IMR-90 (cell line): ENCODE measurements at regions not wholly inside any gene's neighbourhood (a gene's known extent, or its start where the extent isn't known, plus 50 kb on each side); places are given as distances from the start of the nearest gene placed in this dataset.

Experiments
- ATAC-seq: fragments of 200-7000 bp; cut with Tn5 transposase; 2 replicates; pipeline ENCODE4 v1.9.1; 2020; ENCODE audit warnings: low read depth, mild to moderate bottlenecking, moderate library complexity
- BruUV-seq: library from RNA; stranded (reverse); fragments of 400-500 nt; replicated peaks from 2 replicates; lab custom pipeline; 2021; lab: Mats Ljungman, UMichigan
- CTCF ChIA-PET: fragments of 300-600 bp; formaldehyde crosslinking; extraction: SDS; loops from one replicate; lab custom pipeline; 2021; ENCODE audit warnings: antibody characterized with exemption; lab: Yijun Ruan, JAX
- POLR2A ChIA-PET: fragments of 300-600 bp; sonication (Branson Sonifier 250); formaldehyde crosslinking; loops from one replicate; lab custom pipeline; 2022; ENCODE audit warnings: antibody characterized with exemption; ENCODE audit not compliant: unreplicated experiment; lab: Charles Lee
- DNase-seq: peaks from one replicate; pipeline ENCODE4 v3.0.0; 2013
- H2AFZ ChIP-seq: replicated peaks from 2 replicates; pipeline ENCODE3; 2013; ENCODE audit warnings: low read length, mild to moderate bottlenecking; ENCODE audit not compliant: poor library complexity
- H2AK5ac ChIP-seq: 2 replicates; pipeline ENCODE4 v1.6.1; 2013; ENCODE audit warnings: low read depth, low read length, inconsistent platforms
- H2AK9ac ChIP-seq: replicated peaks from 2 replicates; pipeline ENCODE3; 2013; ENCODE audit warnings: mild to moderate bottlenecking, low read depth, low read length, moderate library complexity; ENCODE audit not compliant: poor library complexity
- H2BK120ac ChIP-seq: 2 replicates; pipeline ENCODE4 v1.6.1; 2013; ENCODE audit warnings: low read depth, low read length, inconsistent platforms
- H2BK15ac ChIP-seq: 3 replicates; pipeline ENCODE4 v1.6.1; 2013; ENCODE audit warnings: low read depth, low read length, inconsistent platforms
- H2BK20ac ChIP-seq: 2 replicates; pipeline ENCODE4 v1.6.1; 2013; ENCODE audit warnings: low read depth, mild to moderate bottlenecking, inconsistent platforms, low read length, moderate library complexity
- H2BK5ac ChIP-seq: 2 replicates; pipeline ENCODE4 v1.6.1; 2013; ENCODE audit warnings: mild to moderate bottlenecking, low read depth, low read length, inconsistent platforms; ENCODE audit not compliant: poor library complexity, severe bottlenecking
- H3K14ac ChIP-seq: replicated peaks from 2 replicates; pipeline ENCODE4 v1.6.1; 2013; ENCODE audit warnings: low read depth, low read length, inconsistent platforms
- H3K18ac ChIP-seq: 2 replicates; pipeline ENCODE4 v1.6.1; 2013; ENCODE audit warnings: low read depth, low read length, control low read depth
- H3K23ac ChIP-seq: 2 replicates; pipeline ENCODE4 v1.6.1; 2013; ENCODE audit warnings: low read depth, low read length, inconsistent platforms
- H3K27ac ChIP-seq: 2 replicates; pipeline ENCODE4 v1.5.1; 2013; ENCODE audit warnings: mild to moderate bottlenecking, control low read depth, low read length; ENCODE audit not compliant: insufficient read depth
- H3K27me3 ChIP-seq: 2 replicates; pipeline ENCODE4 v1.6.1; 2013; ENCODE audit warnings: low read length; ENCODE audit not compliant: control insufficient read depth, insufficient read depth
- H3K36me3 ChIP-seq: 2 replicates; pipeline ENCODE4 v1.6.1; 2013; ENCODE audit warnings: low read length, mixed read lengths; ENCODE audit not compliant: control insufficient read depth, insufficient read depth
- H3K4ac ChIP-seq: 2 replicates; pipeline ENCODE4 v1.6.1; 2013; ENCODE audit warnings: low read depth, low read length, inconsistent platforms
- H3K4me1 ChIP-seq: 2 replicates; pipeline ENCODE4 v1.6.1; 2013; ENCODE audit warnings: low read length, mixed read lengths; ENCODE audit not compliant: control insufficient read depth, insufficient read depth
- H3K4me2 ChIP-seq: 2 replicates; pipeline ENCODE4 v1.6.1; 2013; ENCODE audit warnings: low read depth, mild to moderate bottlenecking, control low read depth, low read length, moderate library complexity
- H3K4me3 ChIP-seq: 2 replicates; pipeline ENCODE4 v1.5.1; 2013; ENCODE audit warnings: low read depth, mild to moderate bottlenecking, control low read depth, low read length, moderate library complexity; ENCODE audit not compliant: insufficient read depth
- H3K56ac ChIP-seq: 2 replicates; pipeline ENCODE4 v1.6.1; 2013; ENCODE audit warnings: low read length, inconsistent platforms; ENCODE audit not compliant: insufficient read depth; ENCODE audit errors: extremely low read depth
- H3K79me1 ChIP-seq, 2 experiments: 2 replicates each; pipeline ENCODE4 v1.6.1; 2013; ENCODE audit warnings: low read length in 2 of 2, inconsistent platforms in 1 of 2, low read depth in 1 of 2
- H3K9ac ChIP-seq: 2 replicates; pipeline ENCODE4 v1.6.1; 2013; ENCODE audit warnings: low read depth, low read length, control low read depth
- H3K9me1 ChIP-seq: 2 replicates; pipeline ENCODE4 v1.6.1; 2013; ENCODE audit warnings: low read length, inconsistent platforms; ENCODE audit not compliant: insufficient read depth
- H3K9me3 ChIP-seq: 2 replicates; pipeline ENCODE4 v1.6.1; 2013; ENCODE audit warnings: low read length; ENCODE audit not compliant: control insufficient read depth, insufficient read depth
- H4K20me1 ChIP-seq: 2 replicates; pipeline ENCODE4 v1.6.1; 2013; ENCODE audit warnings: low read length, inconsistent platforms; ENCODE audit not compliant: insufficient read depth
- H4K5ac ChIP-seq: 2 replicates; pipeline ENCODE4 v1.6.1; 2013; ENCODE audit warnings: mild to moderate bottlenecking, low read depth, low read length, control low read depth
- H4K8ac ChIP-seq, 2 experiments: 2 replicates each; pipeline ENCODE4 v1.6.1; 2013; ENCODE audit warnings: low read depth in 2 of 2, low read length in 2 of 2, control low read depth in 1 of 2, inconsistent platforms in 1 of 2
- H4K91ac ChIP-seq: 2 replicates; pipeline ENCODE4 v1.6.1; 2013; ENCODE audit warnings: low read depth, low read length, inconsistent platforms; ENCODE audit not compliant: insufficient read depth
- BHLHE40 ChIP-seq: fragments of 150-350 bp; IDR thresholded peaks from 2 replicates; pipeline ENCODE4 v1.6.1; 2016; ENCODE audit warnings: mild to moderate bottlenecking, low read depth, low read length
- CEBPB ChIP-seq: IDR thresholded peaks from 2 replicates; pipeline ENCODE4 v1.6.1; 2012; ENCODE audit warnings: low read depth, low read length, improper control_type of control experiment
- CTCF ChIP-seq: conservative IDR thresholded peaks from 2 replicates; pipeline ENCODE4 v1.5.1; 2012; ENCODE audit warnings: mild to moderate bottlenecking, low read depth, low read length, improper control_type of control experiment
- ELK1 ChIP-seq: fragments of 150-350 bp; IDR thresholded peaks from 2 replicates; pipeline ENCODE4 v1.6.1; 2016; ENCODE audit warnings: low read depth, mild to moderate bottlenecking, low read length, moderate library complexity, borderline replicate concordance
- FOS ChIP-seq: fragments of 150-350 bp; IDR thresholded peaks from 2 replicates; pipeline ENCODE4 v1.6.1; 2016; ENCODE audit warnings: low read depth, low read length
- MAFK ChIP-seq: IDR thresholded peaks from 2 replicates; pipeline ENCODE4 v1.6.1; 2012; ENCODE audit warnings: low read depth, low read length, improper control_type of control experiment
- MAZ ChIP-seq: IDR thresholded peaks from 2 replicates; pipeline ENCODE4 v1.6.1; 2012; ENCODE audit warnings: low read depth, mild to moderate bottlenecking, low read length, improper control_type of control experiment, moderate library complexity, borderline replicate concordance
- MXI1 ChIP-seq: IDR thresholded peaks from 2 replicates; pipeline ENCODE4 v1.6.1; 2012; ENCODE audit warnings: low read depth, mild to moderate bottlenecking, low read length, moderate library complexity, borderline replicate concordance
- NFE2L2 ChIP-seq: fragments of 150-350 bp; IDR thresholded peaks from 2 replicates; pipeline ENCODE4 v1.6.1; 2016; ENCODE audit warnings: low read depth, mild to moderate bottlenecking, low read length
- POLR2A ChIP-seq: IDR thresholded peaks from 2 replicates; pipeline ENCODE4 v1.6.1; 2012; ENCODE audit warnings: mild to moderate bottlenecking, low read depth, low read length
- RAD21 ChIP-seq: IDR thresholded peaks from 2 replicates; pipeline ENCODE4 v1.6.1; 2012; ENCODE audit warnings: low read length, improper control_type of control experiment
- RCOR1 ChIP-seq: IDR thresholded peaks from 2 replicates; pipeline ENCODE4 v1.6.1; 2012; ENCODE audit warnings: mild to moderate bottlenecking, low read length, improper control_type of control experiment; ENCODE audit not compliant: insufficient replicate concordance
- RFX5 ChIP-seq: IDR thresholded peaks from 2 replicates; pipeline ENCODE4 v1.8.0; 2012; ENCODE audit warnings: low read depth, mild to moderate bottlenecking, low read length, moderate library complexity
- SMC3 ChIP-seq: fragments of 150-350 bp; IDR thresholded peaks from 2 replicates; pipeline ENCODE4 v1.6.1; 2016; ENCODE audit warnings: low read depth, mild to moderate bottlenecking, antibody characterized with exemption, low read length, moderate library complexity
- USF2 ChIP-seq: fragments of 150-350 bp; IDR thresholded peaks from 2 replicates; pipeline ENCODE4 v1.6.1; 2017; ENCODE audit warnings: mild to moderate bottlenecking, antibody characterized with exemption, low read length, low read depth
- WGBS, 2 experiments: methylation state at CpG; one replicate each; pipeline versions ENCODE4 v1.1.5 to v1.1.7; 2013; ENCODE audit warnings: missing lambda C conversion rate in 2 of 2; ENCODE audit not compliant: insufficient read length in 1 of 2; ENCODE audit errors: extremely low coverage in 2 of 2; 5-methylcytosine and 5-hydroxymethylcytosine counted together
- dilution Hi-C: fragments of 300-500 bp; cut with HindIII; formaldehyde crosslinking; loops from one replicate; pipeline ENCODE4 v1.14.3; 2018; ENCODE audit warnings: low sequenced_read_pairs; ENCODE audit not compliant: unreplicated experiment
- in situ Hi-C: fragments of 300-500 bp; cut with MboI; formaldehyde crosslinking; loops from 3 replicates; pipeline ENCODE4 v1.14.3; 2019; ENCODE audit warnings: low sequenced_read_pairs, inconsistent platforms, mixed read lengths
- intact Hi-C: fragments of 100-400 bp; cut with micrococcal nuclease; formaldehyde crosslinking; loops from 2 replicates; pipeline ENCODE4 v1.10.0; 2022

GRCh38 chr4:101555341-101555880 lies 208.1 kb upstream of the PPP3CA start:
- H4K8ac ChIP-seq, result no peak overlapping the region
- H2BK5ac ChIP-seq, result no peak overlapping the region
- WGBS, 2 experiments, result no CpG with 5 or more reads among the region's 4 CpGs
- no peak overlapping the region for H2AK5ac ChIP-seq
- no peaks in the 10 kb centered on the region for H3K9me3 ChIP-seq
- no peak overlapping the region for H3K4me2 ChIP-seq
- no peak overlapping the region for H2BK15ac ChIP-seq
- H3K4me1 ChIP-seq, result no peaks in the 10 kb centered on the region
- TF ChIP-seq MAFK (no peak), FOS (no peak), CTCF (no peak), ELK1 (no peak), USF2 (no peak), RFX5 (no peak), POLR2A (no peak), CEBPB (no peak), RAD21 (no peak), MXI1 (no peak), RCOR1 (no peak), BHLHE40 (no peak), SMC3 (no peak), MAZ (no peak), NFE2L2 (no peak)
- no peak overlapping the region for H3K23ac ChIP-seq
- no peaks in the 10 kb centered on the region for H3K36me3 ChIP-seq
- no peak overlapping the region for H3K27ac ChIP-seq
- no peak for DNase-seq
- dilution Hi-C loops, result no loop called here
- no peak overlapping the region for H2AK9ac ChIP-seq
- no peak overlapping the region for H3K14ac ChIP-seq
- no peak overlapping the region for H3K9ac ChIP-seq
- intact Hi-C loops, result no loop called here
- H2BK120ac ChIP-seq, result no peak overlapping the region
- no peak overlapping the region for H4K5ac ChIP-seq
- H4K20me1 ChIP-seq, result no peaks in the 10 kb centered on the region
- no TSS peak for BruUV-seq
- CTCF ChIA-PET, result no interaction called here
- no peaks in the 10 kb centered on the region for H3K27me3 ChIP-seq
- H3K79me1 ChIP-seq, result no peaks in the 10 kb centered on the region
- in situ Hi-C loops, result no loop called here
- H3K4ac ChIP-seq, result no peak overlapping the region
- no peak for ATAC-seq
- no peak overlapping the region for H3K56ac ChIP-seq
- H3K9me1 ChIP-seq, result no peaks in the 10 kb centered on the region
- H2AFZ ChIP-seq, result no peak overlapping the region
- H2BK20ac ChIP-seq, result no peak overlapping the region
- H3K4me3 ChIP-seq, result no peak overlapping the region
- no peak overlapping the region for H4K91ac ChIP-seq
- H3K18ac ChIP-seq, result no peak overlapping the region
- POLR2A ChIA-PET, result no interaction called here
